T-cell (primary cell): ENCODE measurements at regions not wholly inside any gene's neighbourhood (a gene's known extent, or its start where the extent isn't known, plus 50 kb on each side); places are given as distances from the start of the nearest gene placed in this dataset.

Experiments used
- ATAC-seq, 4 experiments: fragments of 200-7000 bp in 3 of 4; fragments of 150-1000 bp in 1 of 4; cut with Tn5 transposase; replicated peaks in 1 of 4; 1 replicate in 3 of 4; 2 replicates in 1 of 4; pipeline ENCODE4 v1.10.0; 2021; ENCODE audit warnings: moderate library complexity in 3 of 4, mild to moderate bottlenecking in 2 of 4, moderate number of reproducible peaks in 1 of 4
- CTCF ChIA-PET, 2 donors: fragments of 300-600 bp; sonication (Branson Sonifier 250); formaldehyde crosslinking; loops; one replicate each; lab custom pipeline; 2022; ENCODE audit warnings: antibody characterized with exemption in 2 of 2; lab: Charles Lee
- POLR2A ChIA-PET, 2 donors: fragments of 300-600 bp; sonication (Branson Sonifier 250); formaldehyde crosslinking; loops; one replicate each; lab custom pipeline; 2022; ENCODE audit warnings: antibody characterized with exemption in 2 of 2; lab: Charles Lee
- DNase-seq, 35 experiments: peaks; one replicate each; pipeline versions ENCODE4 v3.0.0 to v3.0.0-alpha.2; 2013 to 2023
- H3K27ac ChIP-seq: one replicate; pipeline ENCODE4 v1.5.1; 2013; ENCODE audit warnings: low read length
- H3K27me3 ChIP-seq, 2 experiments: replicated peaks in 1 of 2; 1 replicate in 1 of 2; 2 replicates in 1 of 2; pipeline versions ENCODE4 v1.6.1 to v1.7.0; 2013; ENCODE audit warnings: low read length in 1 of 2, mixed read lengths in 1 of 2; ENCODE audit not compliant: control insufficient read depth in 2 of 2, insufficient read depth in 2 of 2; ENCODE audit errors: extremely low read depth in 1 of 2
- H3K36me3 ChIP-seq, 2 donors: 1 replicate in 1 of 2; 2 replicates in 1 of 2; pipeline versions ENCODE4 v1.6.1 to v1.7.0; 2013; ENCODE audit warnings: low read length in 1 of 2; ENCODE audit not compliant: control insufficient read depth in 2 of 2, insufficient read depth in 1 of 2; ENCODE audit errors: extremely low read depth in 1 of 2
- H3K4me1 ChIP-seq, 2 experiments: 1 replicate in 1 of 2; 2 replicates in 1 of 2; pipeline versions ENCODE4 v1.6.1 to v1.7.0; 2013; ENCODE audit warnings: low read length in 2 of 2, mixed read lengths in 1 of 2; ENCODE audit not compliant: insufficient read depth in 2 of 2, control insufficient read depth in 1 of 2; ENCODE audit errors: extremely low read depth in 1 of 2
- H3K4me3 ChIP-seq, 2 donors: 1 replicate in 1 of 2; 2 replicates in 1 of 2; pipeline versions ENCODE4 v1.5.1 to v1.7.0; 2013; ENCODE audit warnings: mild to moderate bottlenecking in 2 of 2, low read length in 1 of 2, moderate library complexity in 1 of 2; ENCODE audit not compliant: control insufficient read depth in 1 of 2; ENCODE audit errors: extremely low read depth in 1 of 2
- H3K9me3 ChIP-seq: 2 replicates; pipeline ENCODE4 v1.7.0; 2013
- H3K27ac Mint-ChIP-seq, 2 donors: one replicate each; pipeline ENCODE4 v1.8.0; 2020 to 2021; ENCODE audit warnings: mild to moderate bottlenecking in 2 of 2, mixed read lengths in 2 of 2
- H3K27me3 Mint-ChIP-seq, 2 donors: one replicate each; pipeline ENCODE4 v1.8.0; 2021 to 2022; ENCODE audit warnings: mixed read lengths in 2 of 2
- H3K36me3 Mint-ChIP-seq: one replicate; pipeline ENCODE4 v1.8.0; 2021; ENCODE audit warnings: mixed read lengths
- H3K4me1 Mint-ChIP-seq, 3 donors: one replicate each; pipeline ENCODE4 v1.8.0; 2020 to 2022; ENCODE audit warnings: mixed read lengths in 3 of 3, mild to moderate bottlenecking in 1 of 3
- H3K4me3 Mint-ChIP-seq, 3 donors: one replicate each; pipeline ENCODE4 v1.8.0; 2020 to 2022; ENCODE audit warnings: mild to moderate bottlenecking in 3 of 3, mixed read lengths in 3 of 3, moderate library complexity in 3 of 3
- H3K9me3 Mint-ChIP-seq, 3 donors: one replicate each; pipeline ENCODE4 v1.8.0; 2020 to 2022; ENCODE audit warnings: mixed read lengths in 3 of 3
- WGBS: methylation state at CpG from one replicate; pipeline ENCODE4 v1.1.5; 2013; ENCODE audit warnings: missing lambda C conversion rate; ENCODE audit not compliant: insufficient coverage; 5-methylcytosine and 5-hydroxymethylcytosine counted together

DNA sequence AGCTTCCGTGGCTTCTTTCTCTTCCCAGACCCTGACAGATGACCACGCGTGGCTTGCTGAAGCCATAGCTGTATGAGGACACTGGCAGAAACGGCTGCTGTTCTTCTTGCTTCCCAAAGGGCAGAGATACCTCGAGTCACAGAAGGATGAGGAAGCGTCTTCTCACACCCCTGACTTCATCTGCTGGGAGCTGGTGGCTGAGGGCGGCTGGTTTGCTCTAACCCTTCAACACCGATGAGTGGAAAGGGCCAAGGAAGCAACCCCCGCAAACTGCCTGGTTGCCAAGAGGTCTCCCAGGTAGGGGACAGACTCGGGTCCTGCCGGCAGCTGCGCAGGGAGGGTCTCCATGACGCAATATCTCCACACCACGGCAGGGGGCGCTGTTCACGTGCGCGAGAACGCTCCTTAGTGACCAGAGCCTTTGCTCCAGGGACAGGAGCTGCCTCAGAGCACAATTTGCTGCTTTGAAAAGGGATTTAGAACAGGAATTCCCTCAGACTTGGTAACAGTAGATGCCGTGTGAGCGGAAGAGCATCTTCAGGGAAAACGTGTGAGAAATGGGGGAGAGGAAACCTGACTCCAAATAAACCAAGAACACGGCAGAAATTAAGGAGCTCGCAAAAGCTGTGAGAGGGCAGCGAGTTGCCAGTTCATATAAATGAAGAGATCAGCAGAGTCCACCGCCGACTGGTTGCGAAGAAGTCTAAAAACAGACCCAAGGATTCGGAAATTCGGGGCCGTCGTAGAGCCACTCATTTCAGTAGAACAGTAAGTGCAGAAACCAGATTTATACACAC is 80.2 kb downstream of the ERMARD start:
- POLR2A ChIA-PET: no interaction called here
- peaks cover 0 to 3% (median 3%) of the 10 kb centered on the region in 3 donors for H3K9me3 Mint-ChIP-seq

More for the DNA sequence above, 80.2 kb downstream of the ERMARD start:
- H3K4me3 Mint-ChIP-seq: no peak overlapping the region
- Histone ChIP-seq H3K4me3 (no peak overlapping the region), H3K4me1 (peaks cover 0 to 6% of the 10 kb centered on the region in 2 experiments), H3K9me3 (no peaks in the 10 kb centered on the region), H3K27me3 (peaks cover 0 to 36% of the 10 kb centered on the region in 2 experiments), H3K27ac (no peak overlapping the region), H3K36me3 (no peaks in the 10 kb centered on the region)
- no peak overlapping the region for H3K27ac Mint-ChIP-seq
- H3K27me3 Mint-ChIP-seq: peaks cover 33 to 54% of the 10 kb centered on the region in 2 donors
- 40% methylated on average over 12 of the region's 32 CpGs for WGBS
- no peaks in the 10 kb centered on the region for H3K36me3 Mint-ChIP-seq
- H3K4me1 Mint-ChIP-seq: peaks cover 0 to 2% (median 0%) of the 10 kb centered on the region in 3 donors
- ATAC-seq (peak; percentile 55 to 75 (median 60)), DNase-seq (peak in 34 of 35 experiments; percentile 28 to 80 (median 56))
- CTCF ChIA-PET: interaction anchor here (0.5 to 2.1 kb wide), 14 partner anchors 25 to 700 kb away, joined by 3 to 16 read pairs (median 4); no protein-coding TSS in a partner anchor
